ENCODE measurements at regions not wholly inside any gene's neighbourhood (a gene's known extent, or its start where the extent isn't known, plus 50 kb on each side); places are given as distances from the start of the nearest gene placed in this dataset.

- no peaks in the 10 kb centered on the region for H3K9me3 ChIP-seq
- no peaks in the 10 kb centered on the region for H3K4me1 ChIP-seq
- H3K27me3 ChIP-seq, result no peaks in the 10 kb centered on the region
- TF ChIP-seq CTCF (IDR thresholded peaks at IDR 0.05; ENCODE audit: low read depth, low read length), result no peak
- H3K4me3 ChIP-seq (ENCODE audit: low read depth, low read length), result no peak overlapping the region
- DNase-seq, result no peak
- no peaks in the 10 kb centered on the region for H3K36me3 ChIP-seq
These were observed 123.5 kb downstream of the MAP3K7 start for GRCh38 chr6:90463359-90463758.

GRCh38 chr6:90462102-90462501 lies 124.8 kb downstream of the MAP3K7 start:
- no peak for TF ChIP-seq CTCF (IDR thresholded peaks at IDR 0.05; ENCODE audit: low read depth, low read length)
- Histone ChIP-seq H3K36me3 (no peaks in the 10 kb centered on the region), H3K4me1 (no peaks in the 10 kb centered on the region), H3K9me3 (no peaks in the 10 kb centered on the region), H3K27me3 (no peaks in the 10 kb centered on the region), H3K4me3 (ENCODE audit: low read depth, low read length) (no peak overlapping the region)
- no peak for DNase-seq

GRCh38 chr6:90461383-90461782 lies 125.5 kb downstream of the MAP3K7 start:
- Histone ChIP-seq H3K4me1 (no peaks in the 10 kb centered on the region), H3K4me3 (ENCODE audit: low read depth, low read length) (no peak overlapping the region), H3K27me3 (no peaks in the 10 kb centered on the region; the same call in 1 of the 2 replicates), H3K36me3 (no peaks in the 10 kb centered on the region), H3K9me3 (no peaks in the 10 kb centered on the region)
- TF ChIP-seq CTCF (IDR thresholded peaks at IDR 0.05; ENCODE audit: low read depth, low read length), result no peak
- DNase-seq, result no peak

GRCh38 chr6:90460051-90460450 lies 126.8 kb downstream of the MAP3K7 start:
- no peak for DNase-seq
- TF ChIP-seq CTCF (IDR thresholded peaks at IDR 0.05; ENCODE audit: low read depth, low read length), result no peak
- Histone ChIP-seq H3K36me3 (no peaks in the 10 kb centered on the region), H3K9me3 (no peaks in the 10 kb centered on the region), H3K4me1 (no peaks in the 10 kb centered on the region), H3K27me3 (no peaks in the 10 kb centered on the region; the same call in 1 of the 2 replicates), H3K4me3 (ENCODE audit: low read depth, low read length) (no peak overlapping the region)

GRCh38 chr6:90459225-90459758 lies 127.6 kb downstream of the MAP3K7 start:
- no peaks in the 10 kb centered on the region for H3K4me1 ChIP-seq
- H3K9me3 ChIP-seq, result no peaks in the 10 kb centered on the region
- no peaks in the 10 kb centered on the region; the same call in 1 of the 2 replicates for H3K27me3 ChIP-seq
- TF ChIP-seq CTCF (IDR thresholded peaks at IDR 0.05; ENCODE audit: low read depth, low read length), result no peak
- DNase-seq, result no peak
- no peak overlapping the region for H3K4me3 ChIP-seq (ENCODE audit: low read depth, low read length)
- no peaks in the 10 kb centered on the region for H3K36me3 ChIP-seq

- Histone ChIP-seq H3K36me3 (no peaks in the 10 kb centered on the region), H3K4me3 (ENCODE audit: low read depth, low read length) (no peak overlapping the region), H3K27me3 (no peaks in the 10 kb centered on the region; the same call in 1 of the 2 replicates), H3K9me3 (no peaks in the 10 kb centered on the region), H3K4me1 (no peaks in the 10 kb centered on the region)
- DNase-seq, result peak; percentile 14
- no peak for TF ChIP-seq CTCF (IDR thresholded peaks at IDR 0.05; ENCODE audit: low read depth, low read length)
These were observed 128.3 kb downstream of the MAP3K7 start for GRCh38 chr6:90458353-90459224.
